Endodermal cell (in vitro differentiated cells): ENCODE measurements at regions not wholly inside any gene's neighbourhood (a gene's known extent, or its start where the extent isn't known, plus 50 kb on each side); places are given as distances from the start of the nearest gene placed in this dataset.
"Not testable (repeated sequence)": the region's sequence is repeated elsewhere in the genome, so short reads cannot be mapped to it uniquely, and the experiment has no call there.

Experiments used
- DNase-seq: peaks from one replicate; pipeline ENCODE4 v3.0.0-alpha.2; 2017
- H3K27ac ChIP-seq: 2 replicates; pipeline ENCODE4 v1.5.1; 2013; ENCODE audit warnings: mild to moderate bottlenecking, low read depth, low read length, moderate library complexity
- H3K27me3 ChIP-seq: 2 replicates; pipeline ENCODE4 v1.6.1; 2013; ENCODE audit warnings: mild to moderate bottlenecking, low read length, moderate library complexity; ENCODE audit not compliant: insufficient read depth, control insufficient read depth, poor library complexity, severe bottlenecking
- H3K36me3 ChIP-seq: 2 replicates; pipeline ENCODE4 v1.7.0; 2013; ENCODE audit warnings: mild to moderate bottlenecking, low read length, moderate library complexity; ENCODE audit not compliant: control insufficient read depth, insufficient read depth
- H3K4me1 ChIP-seq: one replicate; pipeline ENCODE4 v1.7.0; 2013; ENCODE audit warnings: low read length; ENCODE audit not compliant: control insufficient read depth, insufficient read depth
- H3K4me3 ChIP-seq: 2 replicates; pipeline ENCODE4 v1.5.1; 2013; ENCODE audit warnings: mild to moderate bottlenecking, low read length, moderate library complexity
- H3K9ac ChIP-seq: 2 replicates; pipeline ENCODE4 v1.6.1; 2013; ENCODE audit warnings: mild to moderate bottlenecking, low read length, moderate library complexity; ENCODE audit not compliant: poor library complexity, severe bottlenecking; ENCODE audit errors: extremely low read depth
- H3K9me3 ChIP-seq: 2 replicates; pipeline ENCODE4 v1.6.1; 2013; ENCODE audit warnings: mild to moderate bottlenecking, low read length, moderate library complexity; ENCODE audit not compliant: control insufficient read depth
- H3K27ac Mint-ChIP-seq: 2 replicates; pipeline ENCODE4 v1.8.0; 2020; ENCODE audit warnings: mixed read lengths
- H3K27me3 Mint-ChIP-seq: 2 replicates; pipeline ENCODE4 v1.8.0; 2021; ENCODE audit warnings: mild to moderate bottlenecking, mixed read lengths; ENCODE audit not compliant: insufficient read depth
- H3K36me3 Mint-ChIP-seq: 2 replicates; pipeline ENCODE4 v1.8.0; 2020; ENCODE audit warnings: low read depth, mixed read lengths
- H3K4me1 Mint-ChIP-seq: 2 replicates; pipeline ENCODE4 v1.8.0; 2020; ENCODE audit warnings: mixed read lengths
- H3K4me3 Mint-ChIP-seq: 2 replicates; pipeline ENCODE4 v1.8.0; 2020; ENCODE audit warnings: mild to moderate bottlenecking, moderate library complexity, mixed read lengths
- H3K9me3 Mint-ChIP-seq: 2 replicates; pipeline ENCODE4 v1.8.0; 2020; ENCODE audit warnings: mild to moderate bottlenecking, mixed read lengths
- WGBS, 2 experiments: methylation state at CpG; one replicate each; pipeline versions ENCODE4 v1.1.5 to v1.1.7; 2013; ENCODE audit warnings: missing lambda C conversion rate in 2 of 2, mixed read lengths in 1 of 2; ENCODE audit not compliant: insufficient coverage in 1 of 2, insufficient read length in 1 of 2; 5-methylcytosine and 5-hydroxymethylcytosine counted together
- TF ChIP-seq, protein P1 (sequence below): fragments of 200-600 bp; sonication (generic); conservative IDR thresholded peaks from 2 replicates; pipeline ENCODE4 v1.5.0; 2021; ENCODE audit warnings: antibody characterized with exemption, mild to moderate bottlenecking

DNA sequence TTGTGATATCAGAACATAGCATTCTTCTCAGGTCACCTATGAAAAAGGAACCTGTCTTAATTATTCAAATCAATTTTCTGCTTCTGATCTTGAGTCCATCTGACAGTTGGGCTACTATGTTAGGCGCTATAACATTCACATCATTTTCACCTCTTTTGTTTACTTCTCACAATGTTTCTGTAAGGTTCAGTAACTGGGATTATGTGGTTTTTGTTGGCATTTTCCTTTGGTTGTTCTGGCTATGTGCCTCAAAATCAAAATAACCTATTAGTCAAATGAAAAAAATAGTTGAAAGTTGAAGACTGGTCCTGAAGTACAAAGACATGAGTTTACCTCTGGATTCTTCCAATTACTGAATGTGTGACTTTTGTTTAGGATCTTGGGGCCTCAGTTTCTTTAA, 221.3 kb upstream of the SMIM30 start:
- Mint-ChIP-seq H3K4me3 (no peak overlapping the region), H3K4me1 (no peaks in the 10 kb centered on the region), H3K27ac (no peak overlapping the region), H3K9me3 (peaks cover 7% of the 10 kb centered on the region), H3K36me3 (no peaks in the 10 kb centered on the region), H3K27me3 (no peaks in the 10 kb centered on the region)
- Histone ChIP-seq H3K4me1 (no peaks in the 10 kb centered on the region), H3K27ac (no peak overlapping the region), H3K36me3 (no peaks in the 10 kb centered on the region), H3K27me3 (no peaks in the 10 kb centered on the region), H3K9ac (no peak overlapping the region), H3K4me3 (no peak overlapping the region), H3K9me3 (no peaks in the 10 kb centered on the region)
- no peak for DNase-seq
- WGBS, 2 experiments: 93% methylated on average over 1 of the region's 1 CpG; no CpG with 5 or more reads in 1 of the 2 experiments
- TF ChIP-seq, protein P1, sequence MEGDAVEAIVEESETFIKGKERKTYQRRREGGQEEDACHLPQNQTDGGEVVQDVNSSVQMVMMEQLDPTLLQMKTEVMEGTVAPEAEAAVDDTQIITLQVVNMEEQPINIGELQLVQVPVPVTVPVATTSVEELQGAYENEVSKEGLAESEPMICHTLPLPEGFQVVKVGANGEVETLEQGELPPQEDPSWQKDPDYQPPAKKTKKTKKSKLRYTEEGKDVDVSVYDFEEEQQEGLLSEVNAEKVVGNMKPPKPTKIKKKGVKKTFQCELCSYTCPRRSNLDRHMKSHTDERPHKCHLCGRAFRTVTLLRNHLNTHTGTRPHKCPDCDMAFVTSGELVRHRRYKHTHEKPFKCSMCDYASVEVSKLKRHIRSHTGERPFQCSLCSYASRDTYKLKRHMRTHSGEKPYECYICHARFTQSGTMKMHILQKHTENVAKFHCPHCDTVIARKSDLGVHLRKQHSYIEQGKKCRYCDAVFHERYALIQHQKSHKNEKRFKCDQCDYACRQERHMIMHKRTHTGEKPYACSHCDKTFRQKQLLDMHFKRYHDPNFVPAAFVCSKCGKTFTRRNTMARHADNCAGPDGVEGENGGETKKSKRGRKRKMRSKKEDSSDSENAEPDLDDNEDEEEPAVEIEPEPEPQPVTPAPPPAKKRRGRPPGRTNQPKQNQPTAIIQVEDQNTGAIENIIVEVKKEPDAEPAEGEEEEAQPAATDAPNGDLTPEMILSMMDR: no peak

DNA sequence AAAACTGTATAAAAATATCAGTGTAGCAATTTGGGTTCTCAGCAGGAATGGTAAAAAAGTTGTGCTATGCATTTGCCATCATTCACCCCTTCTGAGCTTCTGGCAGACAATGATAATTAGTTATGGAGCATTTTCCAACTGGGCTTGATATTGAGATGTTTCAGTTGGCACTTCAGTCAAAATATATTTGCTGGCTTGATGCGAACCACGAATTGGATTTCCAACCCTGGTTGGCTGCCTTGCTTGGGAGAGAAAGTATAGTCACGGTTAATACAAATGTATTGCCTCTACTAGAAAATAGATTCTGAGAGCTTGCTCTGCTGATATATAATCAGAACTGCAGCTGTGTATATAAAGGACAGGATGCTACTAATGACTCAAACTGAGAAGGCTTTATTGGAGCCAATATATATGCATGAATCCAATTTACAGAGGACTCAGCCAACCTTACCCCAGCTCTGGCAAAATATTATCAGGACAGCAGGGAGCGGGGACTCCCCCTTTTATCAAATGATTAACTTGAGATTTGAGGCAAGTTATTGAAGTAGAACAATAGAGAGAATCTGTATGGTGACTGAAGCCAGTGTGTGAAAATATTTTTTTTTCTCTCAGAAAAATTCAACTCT, 219.8 kb upstream of the SMIM30 start:
- H3K36me3 Mint-ChIP-seq: no peaks in the 10 kb centered on the region
- 86 to 96% methylated on average over 2 to 4 of the region's 4 CpGs for WGBS, 2 experiments
- DNase-seq: no peak
- no peaks in the 10 kb centered on the region for H3K4me1 Mint-ChIP-seq
- Histone ChIP-seq H3K27me3 (no peaks in the 10 kb centered on the region), H3K4me3 (no peak overlapping the region), H3K36me3 (no peaks in the 10 kb centered on the region), H3K4me1 (no peaks in the 10 kb centered on the region), H3K9me3 (no peaks in the 10 kb centered on the region), H3K9ac (no peak overlapping the region), H3K27ac (no peak overlapping the region)
- TF ChIP-seq, protein P1: no peak
- H3K4me3 Mint-ChIP-seq: no peak overlapping the region
- peaks cover 7% of the 10 kb centered on the region for H3K9me3 Mint-ChIP-seq
- peaks cover 5% of the 10 kb centered on the region for H3K27me3 Mint-ChIP-seq
- H3K27ac Mint-ChIP-seq: no peak overlapping the region

DNA sequence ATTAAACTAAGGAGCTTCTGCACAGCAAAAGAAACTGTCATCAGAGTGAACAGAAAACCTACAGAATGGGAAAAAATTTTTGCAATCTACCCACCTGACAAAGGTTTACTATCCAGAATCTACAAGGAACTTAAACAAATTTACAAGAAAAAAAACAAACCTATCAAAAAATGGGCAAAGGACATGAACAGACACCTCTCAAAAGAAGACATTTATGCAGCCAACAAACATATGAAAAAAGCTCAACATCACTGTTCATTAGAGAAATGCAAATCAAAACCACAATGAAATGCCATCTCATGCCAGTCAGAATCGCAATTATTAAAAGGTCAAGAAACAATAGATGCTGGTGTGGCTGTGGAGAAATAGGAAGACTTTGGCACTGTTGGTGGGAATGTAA, 218.5 kb upstream of the SMIM30 start:
- H3K4me3 Mint-ChIP-seq, H3K27ac Mint-ChIP-seq, H3K27ac ChIP-seq, H3K4me1 Mint-ChIP-seq, H3K4me3 ChIP-seq, DNase-seq, H3K27me3 Mint-ChIP-seq, H3K9ac ChIP-seq, H3K36me3 Mint-ChIP-seq, H3K4me1 ChIP-seq, H3K27me3 ChIP-seq, H3K9me3 ChIP-seq, H3K36me3 ChIP-seq, H3K9me3 Mint-ChIP-seq: not testable (repeated sequence)
- 91% methylated on average over 1 of the region's 1 CpG; no CpG with 5 or more reads in 1 of the 2 experiments for WGBS, 2 experiments
